ENCODE measurements at regions not wholly inside any gene's neighbourhood (a gene's known extent, or its start where the extent isn't known, plus 50 kb on each side); places are given as distances from the start of the nearest gene placed in this dataset.

DNA sequence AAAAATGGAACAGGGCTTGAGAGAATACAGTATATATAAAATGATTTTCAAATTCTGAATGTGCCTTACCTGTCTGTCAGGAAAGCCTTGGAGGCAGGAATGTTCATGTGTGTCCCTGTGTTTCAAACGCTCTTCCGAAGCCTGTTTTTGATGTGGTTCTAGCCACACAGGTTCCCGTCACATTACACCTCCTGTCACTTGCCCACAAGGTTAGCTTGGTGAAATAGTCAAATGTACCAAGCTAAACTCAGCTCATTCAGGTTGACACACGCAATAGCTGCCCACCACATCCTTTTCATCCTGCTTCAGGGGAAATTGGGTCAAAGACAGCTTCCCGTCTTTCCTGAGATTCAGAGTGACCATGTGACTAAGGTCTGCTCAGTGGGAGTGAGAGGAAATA, 574.0 kb downstream of the EFNB2 start:
- no peak overlapping the region for H3K4me3 ChIP-seq (ENCODE audit: low read length)
- H3K27me3 Mint-ChIP-seq (ENCODE audit: insufficient read depth), result no peaks in the 10 kb centered on the region
- 94 to 100% methylated on average over 3 to 5 of the region's 5 CpGs for WGBS, 2 experiments (ENCODE audit: insufficient coverage in 1 of 2, insufficient read length in 1 of 2)

GRCh38 chr13:105960326-105960725, 575.1 kb downstream of the EFNB2 start:
- TF ChIP-seq, protein P1, sequence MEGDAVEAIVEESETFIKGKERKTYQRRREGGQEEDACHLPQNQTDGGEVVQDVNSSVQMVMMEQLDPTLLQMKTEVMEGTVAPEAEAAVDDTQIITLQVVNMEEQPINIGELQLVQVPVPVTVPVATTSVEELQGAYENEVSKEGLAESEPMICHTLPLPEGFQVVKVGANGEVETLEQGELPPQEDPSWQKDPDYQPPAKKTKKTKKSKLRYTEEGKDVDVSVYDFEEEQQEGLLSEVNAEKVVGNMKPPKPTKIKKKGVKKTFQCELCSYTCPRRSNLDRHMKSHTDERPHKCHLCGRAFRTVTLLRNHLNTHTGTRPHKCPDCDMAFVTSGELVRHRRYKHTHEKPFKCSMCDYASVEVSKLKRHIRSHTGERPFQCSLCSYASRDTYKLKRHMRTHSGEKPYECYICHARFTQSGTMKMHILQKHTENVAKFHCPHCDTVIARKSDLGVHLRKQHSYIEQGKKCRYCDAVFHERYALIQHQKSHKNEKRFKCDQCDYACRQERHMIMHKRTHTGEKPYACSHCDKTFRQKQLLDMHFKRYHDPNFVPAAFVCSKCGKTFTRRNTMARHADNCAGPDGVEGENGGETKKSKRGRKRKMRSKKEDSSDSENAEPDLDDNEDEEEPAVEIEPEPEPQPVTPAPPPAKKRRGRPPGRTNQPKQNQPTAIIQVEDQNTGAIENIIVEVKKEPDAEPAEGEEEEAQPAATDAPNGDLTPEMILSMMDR (conservative IDR thresholded peaks at IDR 0.05), result no peak
- Histone ChIP-seq H3K9ac (ENCODE audit: extremely low read depth, low read length, poor library complexity, severe bottlenecking) (no peak overlapping the region), H3K36me3 (ENCODE audit: control insufficient read depth, insufficient read depth, low read length) (no peaks in the 10 kb centered on the region), H3K4me1 (ENCODE audit: control insufficient read depth, insufficient read depth, low read length) (no peaks in the 10 kb centered on the region), H3K27me3 (ENCODE audit: control insufficient read depth, insufficient read depth, low read length, poor library complexity, severe bottlenecking) (no peaks in the 10 kb centered on the region), H3K27ac (ENCODE audit: low read depth, low read length) (no peak overlapping the region), H3K9me3 (ENCODE audit: control insufficient read depth, low read length) (no peaks in the 10 kb centered on the region), H3K4me3 (ENCODE audit: low read length) (no peak overlapping the region)
- no peaks in the 10 kb centered on the region for H3K9me3 Mint-ChIP-seq
- H3K27ac Mint-ChIP-seq, result no peak overlapping the region
- H3K4me1 Mint-ChIP-seq, result no peaks in the 10 kb centered on the region
- H3K36me3 Mint-ChIP-seq (ENCODE audit: low read depth), result no peaks in the 10 kb centered on the region
- WGBS, 2 experiments (ENCODE audit: insufficient coverage in 1 of 2, insufficient read length in 1 of 2), result 95 to 96% methylated on average over 4 to 7 of the region's 7 CpGs
- no peaks in the 10 kb centered on the region for H3K27me3 Mint-ChIP-seq (ENCODE audit: insufficient read depth)
- H3K4me3 Mint-ChIP-seq, result no peak overlapping the region
- DNase-seq, result no peak

More for the DNA sequence above, 574.0 kb downstream of the EFNB2 start:
- Histone ChIP-seq H3K9ac (ENCODE audit: extremely low read depth, low read length, poor library complexity, severe bottlenecking) (no peak overlapping the region), H3K4me1 (ENCODE audit: control insufficient read depth, insufficient read depth, low read length) (no peaks in the 10 kb centered on the region), H3K36me3 (ENCODE audit: control insufficient read depth, insufficient read depth, low read length) (no peaks in the 10 kb centered on the region), H3K27me3 (ENCODE audit: control insufficient read depth, insufficient read depth, low read length, poor library complexity, severe bottlenecking) (no peaks in the 10 kb centered on the region), H3K9me3 (ENCODE audit: control insufficient read depth, low read length) (no peaks in the 10 kb centered on the region), H3K27ac (ENCODE audit: low read depth, low read length) (no peak overlapping the region)
- no peaks in the 10 kb centered on the region for H3K9me3 Mint-ChIP-seq
- no peaks in the 10 kb centered on the region for H3K4me1 Mint-ChIP-seq
- no peak for DNase-seq
- TF ChIP-seq, protein P1 (conservative IDR thresholded peaks at IDR 0.05), result no peak
- no peak overlapping the region for H3K27ac Mint-ChIP-seq
- H3K36me3 Mint-ChIP-seq (ENCODE audit: low read depth), result no peaks in the 10 kb centered on the region
- no peak overlapping the region for H3K4me3 Mint-ChIP-seq

- H3K4me3 ChIP-seq (ENCODE audit: low read length), result no peak overlapping the region
- no peaks in the 10 kb centered on the region for H3K36me3 ChIP-seq (ENCODE audit: control insufficient read depth, insufficient read depth, low read length)
- Mint-ChIP-seq H3K27me3 (ENCODE audit: insufficient read depth) (no peaks in the 10 kb centered on the region), H3K27ac (no peak overlapping the region), H3K4me1 (no peaks in the 10 kb centered on the region), H3K36me3 (ENCODE audit: low read depth) (no peaks in the 10 kb centered on the region), H3K9me3 (no peaks in the 10 kb centered on the region), H3K4me3 (no peak overlapping the region)
- TF ChIP-seq, protein P1 (conservative IDR thresholded peaks at IDR 0.05), result no peak
- no peak overlapping the region for H3K9ac ChIP-seq (ENCODE audit: extremely low read depth, low read length, poor library complexity, severe bottlenecking)
- no peaks in the 10 kb centered on the region for H3K27me3 ChIP-seq (ENCODE audit: control insufficient read depth, insufficient read depth, low read length, poor library complexity, severe bottlenecking)
- no peak for DNase-seq
- no peak overlapping the region for H3K27ac ChIP-seq (ENCODE audit: low read depth, low read length)
- 83 to 92% methylated on average over 2 to 6 of the region's 6 CpGs for WGBS, 2 experiments (ENCODE audit: insufficient coverage in 1 of 2, insufficient read length in 1 of 2)
- no peaks in the 10 kb centered on the region for H3K4me1 ChIP-seq (ENCODE audit: control insufficient read depth, insufficient read depth, low read length)
- H3K9me3 ChIP-seq (ENCODE audit: control insufficient read depth, low read length), result no peaks in the 10 kb centered on the region
Measured at GRCh38 chr13:105959876-105960275, 575.6 kb downstream of the EFNB2 start.

Measured in endodermal cell (in vitro differentiated cells).